ENCODE measurements at regions not wholly inside any gene's neighbourhood (a gene's known extent, or its start where the extent isn't known, plus 50 kb on each side); places are given as distances from the start of the nearest gene placed in this dataset.
A peak's percentile ranks its signal among the peaks of the same experiment; 100 is the strongest.

DNA sequence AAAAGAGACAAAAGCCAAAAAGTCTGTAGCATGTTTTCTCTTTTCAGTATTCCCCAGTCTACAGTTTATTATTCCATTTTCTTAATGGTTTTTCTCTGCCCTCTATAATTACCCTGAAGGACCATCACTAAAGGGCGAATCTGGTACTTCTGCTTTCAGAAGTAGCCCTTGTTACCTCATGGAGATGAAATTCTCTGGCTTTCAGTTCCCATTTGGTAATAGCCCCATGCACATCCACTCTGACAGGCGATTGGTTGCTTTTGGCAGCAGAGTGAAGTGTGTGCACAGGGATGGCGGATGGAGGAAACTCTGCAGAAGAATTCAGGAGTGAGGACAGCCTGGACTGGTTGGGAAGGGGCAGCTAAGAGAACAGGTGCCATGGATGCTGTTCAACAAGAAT lies 66.3 kb upstream of the NABP1 start:
- peak; percentile 34 for DNase-seq (ENCODE audit: low read depth)
- H3K4me3 ChIP-seq (ENCODE audit: low read depth, low read length) = no peak overlapping the region
- TF ChIP-seq, protein P1, sequence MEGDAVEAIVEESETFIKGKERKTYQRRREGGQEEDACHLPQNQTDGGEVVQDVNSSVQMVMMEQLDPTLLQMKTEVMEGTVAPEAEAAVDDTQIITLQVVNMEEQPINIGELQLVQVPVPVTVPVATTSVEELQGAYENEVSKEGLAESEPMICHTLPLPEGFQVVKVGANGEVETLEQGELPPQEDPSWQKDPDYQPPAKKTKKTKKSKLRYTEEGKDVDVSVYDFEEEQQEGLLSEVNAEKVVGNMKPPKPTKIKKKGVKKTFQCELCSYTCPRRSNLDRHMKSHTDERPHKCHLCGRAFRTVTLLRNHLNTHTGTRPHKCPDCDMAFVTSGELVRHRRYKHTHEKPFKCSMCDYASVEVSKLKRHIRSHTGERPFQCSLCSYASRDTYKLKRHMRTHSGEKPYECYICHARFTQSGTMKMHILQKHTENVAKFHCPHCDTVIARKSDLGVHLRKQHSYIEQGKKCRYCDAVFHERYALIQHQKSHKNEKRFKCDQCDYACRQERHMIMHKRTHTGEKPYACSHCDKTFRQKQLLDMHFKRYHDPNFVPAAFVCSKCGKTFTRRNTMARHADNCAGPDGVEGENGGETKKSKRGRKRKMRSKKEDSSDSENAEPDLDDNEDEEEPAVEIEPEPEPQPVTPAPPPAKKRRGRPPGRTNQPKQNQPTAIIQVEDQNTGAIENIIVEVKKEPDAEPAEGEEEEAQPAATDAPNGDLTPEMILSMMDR (IDR thresholded peaks at IDR 0.05; ENCODE audit: low read depth, low read length) = no peak
- TF ChIP-seq, protein P2, sequence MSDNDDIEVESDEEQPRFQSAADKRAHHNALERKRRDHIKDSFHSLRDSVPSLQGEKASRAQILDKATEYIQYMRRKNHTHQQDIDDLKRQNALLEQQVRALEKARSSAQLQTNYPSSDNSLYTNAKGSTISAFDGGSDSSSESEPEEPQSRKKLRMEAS (IDR thresholded peaks at IDR 0.05; ENCODE audit: low read depth, low read length) = no peak
- TF ChIP-seq POLR2A (IDR thresholded peaks at IDR 0.05; ENCODE audit: extremely low read depth, insufficient read length) = no peak
- TF ChIP-seq MYC (IDR thresholded peaks at IDR 0.05; ENCODE audit: low read depth, low read length) = no peak

DNA sequence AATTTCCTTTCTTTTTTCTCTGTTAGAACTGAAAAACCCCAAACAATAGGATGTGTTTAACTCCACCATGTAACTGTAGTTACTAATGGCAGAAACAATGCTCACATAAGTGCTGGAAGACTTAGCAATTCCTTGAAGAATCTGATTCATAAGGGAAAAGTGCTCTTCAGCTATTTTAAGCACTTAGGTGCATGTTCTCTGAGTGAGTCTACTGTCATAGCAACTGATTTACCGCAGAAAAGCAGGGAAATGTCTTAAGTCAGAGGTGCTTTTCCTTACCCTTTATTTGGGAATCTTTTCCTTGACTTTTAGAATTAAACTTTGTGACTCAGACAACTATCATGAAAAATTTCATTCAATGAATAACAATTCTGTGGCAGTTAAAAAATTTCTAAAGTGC lies 65.4 kb upstream of the NABP1 start:
- TF ChIP-seq POLR2A (IDR thresholded peaks at IDR 0.05; ENCODE audit: extremely low read depth, insufficient read length) (no peak), MYC (IDR thresholded peaks at IDR 0.05; ENCODE audit: low read depth, low read length) (no peak)
- TF ChIP-seq, protein P2 (IDR thresholded peaks at IDR 0.05; ENCODE audit: low read depth, low read length) = no peak
- TF ChIP-seq, protein P1 (IDR thresholded peaks at IDR 0.05; ENCODE audit: low read depth, low read length) = no peak
- no peak for DNase-seq (ENCODE audit: low read depth)
- H3K4me3 ChIP-seq (ENCODE audit: low read depth, low read length) = no peak overlapping the region

DNA sequence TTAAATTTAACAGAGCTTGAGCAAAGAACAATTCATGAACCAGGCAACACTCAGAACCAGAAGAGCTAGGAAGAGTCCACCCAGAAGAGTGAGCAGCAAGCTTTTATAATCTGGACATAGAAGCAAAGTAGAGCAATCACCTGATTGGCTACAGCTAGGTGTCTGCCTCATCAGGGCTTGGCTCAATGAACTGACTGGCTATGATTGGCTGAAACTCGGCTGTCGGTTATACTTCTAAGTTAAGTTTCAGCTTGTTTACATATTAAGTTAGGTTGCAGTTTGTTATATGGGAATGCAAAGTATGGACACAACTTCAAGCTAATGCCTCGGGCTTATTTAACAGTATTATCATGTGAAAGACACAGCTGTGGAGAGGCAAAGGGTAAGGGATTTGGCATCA lies 63.2 kb upstream of the NABP1 start:
- TF ChIP-seq, protein P2 (IDR thresholded peaks at IDR 0.05; ENCODE audit: low read depth, low read length) = no peak
- no peak overlapping the region for H3K4me3 ChIP-seq (ENCODE audit: low read depth, low read length)
- DNase-seq (ENCODE audit: low read depth) = no peak

DNA sequence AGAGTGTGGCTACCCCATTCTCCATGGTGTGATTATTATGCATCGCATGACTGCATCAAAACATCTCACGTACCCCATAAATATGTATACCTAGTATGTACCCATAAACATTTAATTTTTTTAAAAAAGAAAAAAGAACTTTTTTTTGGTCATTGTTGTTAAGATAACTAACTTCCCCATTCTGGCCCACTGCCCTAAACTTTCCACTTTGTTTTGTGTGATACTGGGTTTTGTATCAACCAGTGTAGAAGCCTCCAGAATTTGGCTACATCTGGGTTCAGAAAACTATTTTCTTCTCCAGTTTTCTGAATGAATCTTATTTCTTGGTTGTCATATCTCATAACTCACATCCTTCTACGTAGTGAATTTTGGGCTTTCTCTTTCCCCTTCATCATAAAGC lies 62.3 kb upstream of the NABP1 start:
- H3K4me3 ChIP-seq (ENCODE audit: low read depth, low read length) = no peak overlapping the region
- no peak for DNase-seq (ENCODE audit: low read depth)
- TF ChIP-seq, protein P1 (IDR thresholded peaks at IDR 0.05; ENCODE audit: low read depth, low read length) = no peak
- TF ChIP-seq POLR2A (IDR thresholded peaks at IDR 0.05; ENCODE audit: extremely low read depth, insufficient read length) = no peak
- TF ChIP-seq, protein P2 (IDR thresholded peaks at IDR 0.05; ENCODE audit: low read depth, low read length) = no peak
- no peak for TF ChIP-seq MYC (IDR thresholded peaks at IDR 0.05; ENCODE audit: low read depth, low read length)

DNA sequence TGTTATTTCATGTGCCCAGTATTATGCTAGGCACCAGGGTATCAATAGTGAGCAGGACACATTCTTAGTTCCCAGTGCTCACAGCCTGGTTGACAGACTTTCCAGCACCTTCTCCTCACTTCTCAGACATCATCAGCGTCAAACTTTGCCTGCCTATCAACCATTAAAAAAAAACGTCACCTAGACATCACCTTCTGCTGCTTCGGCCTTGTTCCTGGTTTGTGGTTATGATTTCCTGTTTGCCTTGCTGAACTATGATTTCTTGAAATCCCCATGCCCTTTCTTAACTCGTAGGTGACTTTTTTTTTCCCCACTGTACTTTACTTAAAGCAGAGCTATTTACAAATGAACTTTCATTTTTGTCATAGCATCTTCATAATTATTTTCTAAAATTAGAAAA lies 60.4 kb upstream of the NABP1 start:
- DNase-seq (ENCODE audit: low read depth) = peak; percentile 15
- TF ChIP-seq POLR2A (IDR thresholded peaks at IDR 0.05; ENCODE audit: extremely low read depth, insufficient read length) = no peak
- TF ChIP-seq, protein P2 (IDR thresholded peaks at IDR 0.05; ENCODE audit: low read depth, low read length) = no peak
- TF ChIP-seq, protein P1 (IDR thresholded peaks at IDR 0.05; ENCODE audit: low read depth, low read length) = no peak
- TF ChIP-seq MYC (IDR thresholded peaks at IDR 0.05; ENCODE audit: low read depth, low read length) = no peak
- H3K4me3 ChIP-seq (ENCODE audit: low read depth, low read length) = no peak overlapping the region

DNA sequence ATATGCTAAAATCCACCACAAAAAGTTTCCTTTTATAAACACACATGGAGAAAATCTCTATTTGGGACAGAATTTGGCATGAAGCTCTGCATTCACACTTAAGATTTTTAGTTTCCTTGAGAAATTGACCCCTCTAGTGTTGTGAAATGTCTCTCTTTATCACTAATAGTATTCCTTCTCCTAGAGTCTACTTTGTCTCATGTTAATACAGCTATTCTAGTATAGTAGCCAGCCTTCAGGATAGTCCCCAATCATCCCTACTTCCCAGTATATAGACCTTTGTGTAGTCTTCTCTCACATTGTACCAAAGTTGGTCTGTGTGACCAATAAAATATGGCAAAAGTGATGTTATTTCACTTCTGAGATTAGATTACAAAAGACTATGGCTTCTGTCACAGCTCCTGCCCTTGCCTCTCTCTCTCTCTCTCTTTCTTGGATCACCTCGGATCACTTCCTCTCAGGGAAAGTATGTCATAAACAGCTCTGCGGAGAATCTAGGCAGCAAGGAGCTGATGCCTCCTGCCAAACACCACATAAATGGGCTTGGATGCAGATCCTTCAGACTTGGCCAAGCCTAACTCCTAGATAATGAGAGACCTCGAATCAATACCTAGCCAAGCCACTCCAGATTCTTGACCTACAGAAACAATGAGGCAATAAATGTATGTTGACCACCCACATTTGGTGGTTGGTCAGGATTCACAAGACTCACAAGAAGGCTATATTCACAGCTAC lies 59.7 kb upstream of the NABP1 start:
- no peak overlapping the region for H3K4me3 ChIP-seq (ENCODE audit: low read depth, low read length)
- no peak for DNase-seq (ENCODE audit: low read depth)
- TF ChIP-seq, protein P1 (IDR thresholded peaks at IDR 0.05; ENCODE audit: low read depth, low read length) = no peak
- TF ChIP-seq MYC (IDR thresholded peaks at IDR 0.05; ENCODE audit: low read depth, low read length) = no peak
- no peak for TF ChIP-seq POLR2A (IDR thresholded peaks at IDR 0.05; ENCODE audit: extremely low read depth, insufficient read length)
- TF ChIP-seq, protein P2 (IDR thresholded peaks at IDR 0.05; ENCODE audit: low read depth, low read length) = no peak

Measured in NB4 (cell line).